ENCODE measurements at regions not wholly inside any gene's neighbourhood (a gene's known extent, or its start where the extent isn't known, plus 50 kb on each side); places are given as distances from the start of the nearest gene placed in this dataset. TPM values are rescaled to one million over a fixed set of nuclear protein-coding genes. Genes with fewer than 3 reads are reported as not detected.

DNA sequence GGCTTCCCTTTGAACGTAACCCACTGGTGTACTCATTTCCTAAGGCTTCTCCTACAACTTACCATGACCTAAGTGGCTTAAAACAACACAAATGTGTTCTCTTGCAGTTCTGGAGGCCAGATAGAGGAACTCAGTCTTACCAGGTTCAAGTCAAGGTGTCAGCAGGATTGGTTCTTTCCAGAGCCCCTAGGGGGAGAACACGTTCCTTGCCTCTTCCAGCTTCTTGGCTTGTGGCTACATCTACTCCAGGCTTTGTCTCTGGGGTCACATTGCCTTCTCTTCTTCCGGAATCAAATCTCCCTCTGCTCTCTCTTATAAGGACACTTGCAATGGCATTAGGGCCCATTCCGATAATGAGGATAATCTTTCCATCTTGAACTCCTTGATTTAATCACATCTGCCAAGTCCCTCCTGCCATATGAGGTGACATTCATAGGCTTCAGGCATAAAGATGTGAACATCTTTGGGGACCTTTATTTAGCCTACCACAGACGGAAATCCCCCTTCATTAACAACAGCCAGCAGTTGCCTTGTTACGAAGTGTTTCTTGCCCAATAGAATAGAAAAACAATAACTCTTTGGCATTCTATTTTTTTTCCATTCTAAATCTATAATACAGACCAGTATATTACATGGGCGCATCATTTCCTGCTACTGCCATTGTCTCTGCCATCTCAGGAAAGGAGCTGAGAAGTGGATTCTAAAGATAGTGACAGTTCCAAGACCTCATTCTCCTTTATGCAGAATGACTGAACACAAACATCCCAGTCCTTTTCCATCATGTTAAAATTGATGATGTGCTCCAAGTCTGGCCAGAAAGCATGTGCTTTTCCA, 362.0 kb downstream of the ZNF521 start:
- DNase-seq, result no peak

DNA sequence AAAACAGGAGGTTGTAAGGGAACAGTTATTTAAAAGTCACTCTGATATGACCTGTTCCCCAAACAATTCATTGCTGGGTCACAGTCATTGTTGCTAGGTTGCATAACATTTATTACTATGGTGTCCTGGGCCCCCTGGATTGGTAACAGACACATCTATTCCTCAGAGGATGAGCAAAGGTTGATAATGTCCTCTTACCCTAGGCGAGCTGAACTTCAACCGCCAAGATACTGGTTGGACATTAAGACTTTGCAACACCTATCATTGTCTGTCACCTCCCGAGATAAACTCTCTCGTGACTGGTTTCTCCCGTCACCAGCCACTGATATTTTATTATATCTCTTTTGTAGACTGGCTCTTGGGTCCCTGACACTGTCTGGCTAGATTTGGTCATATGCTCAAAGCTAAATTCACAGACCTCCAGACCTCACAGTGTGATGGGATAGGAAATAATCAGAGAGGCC, 361.3 kb downstream of the ZNF521 start:
- no peak for DNase-seq

DNA sequence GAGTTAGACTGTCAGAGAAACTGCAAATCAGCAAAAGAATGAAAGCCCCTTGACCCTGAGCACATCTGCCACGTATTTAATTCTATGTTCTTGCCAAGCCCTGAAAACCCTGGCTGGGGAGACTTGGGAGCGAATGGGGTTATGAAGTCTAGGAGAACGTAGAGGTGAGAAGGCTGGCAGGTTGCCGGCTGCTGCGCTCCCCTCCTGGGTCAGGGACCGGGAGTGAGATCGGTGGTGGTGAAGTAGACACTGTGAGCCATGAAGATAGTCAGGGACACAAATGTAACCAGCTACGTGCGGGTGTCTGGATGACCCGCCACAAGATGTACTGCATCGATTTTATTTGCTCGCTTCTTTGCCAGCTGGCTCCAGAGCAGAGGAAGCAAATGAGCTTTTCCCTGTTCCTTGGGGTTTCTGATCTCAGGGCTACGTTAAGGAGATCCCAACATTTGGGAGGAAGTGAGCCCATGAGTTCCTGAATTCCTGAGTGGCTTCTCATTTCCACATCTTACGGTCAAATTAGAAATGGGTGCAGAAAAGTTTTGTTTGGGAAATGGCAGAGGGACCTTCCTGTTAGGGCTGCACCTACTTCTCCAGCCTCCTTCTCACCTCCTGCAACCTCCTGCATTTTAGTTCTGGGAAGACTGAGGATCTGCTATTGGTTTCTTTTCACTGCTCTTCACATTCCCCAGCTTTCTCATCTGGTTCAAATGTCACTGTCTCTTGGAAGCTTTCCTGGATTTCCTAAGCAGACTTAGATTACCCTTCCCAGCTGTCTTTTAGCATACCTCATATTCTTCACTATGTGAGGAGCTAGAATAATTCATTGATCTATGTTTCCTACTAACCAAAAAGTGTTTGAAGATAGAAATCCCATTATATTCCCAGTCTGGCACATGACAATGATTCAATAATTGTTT, 360.6 kb downstream of the ZNF521 start:
- DNase-seq, result peak; percentile 31

DNA sequence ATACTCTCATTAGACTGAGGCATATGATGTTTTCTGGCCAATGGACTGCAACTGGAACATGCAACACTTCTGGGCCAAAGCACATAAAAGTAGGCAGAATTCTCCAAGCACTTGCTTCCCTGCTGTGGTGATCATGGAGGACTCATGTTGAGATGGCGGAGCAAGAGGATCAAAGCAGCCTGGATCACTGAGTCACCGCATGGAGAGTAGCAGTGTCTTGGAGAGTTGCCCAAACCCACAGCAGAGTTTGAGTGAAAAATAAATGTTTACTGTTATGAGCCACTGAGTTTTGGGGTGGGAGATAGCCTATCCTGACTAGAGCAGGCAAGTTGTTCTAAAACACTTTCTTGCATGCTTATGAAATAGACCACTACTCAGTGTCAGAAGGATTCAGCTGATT, 359.5 kb downstream of the ZNF521 start:
- no peak for DNase-seq

- no peak for DNase-seq
Observed at GRCh38 chr18:24993628-24994027, 358.3 kb downstream of the ZNF521 start.

DNA sequence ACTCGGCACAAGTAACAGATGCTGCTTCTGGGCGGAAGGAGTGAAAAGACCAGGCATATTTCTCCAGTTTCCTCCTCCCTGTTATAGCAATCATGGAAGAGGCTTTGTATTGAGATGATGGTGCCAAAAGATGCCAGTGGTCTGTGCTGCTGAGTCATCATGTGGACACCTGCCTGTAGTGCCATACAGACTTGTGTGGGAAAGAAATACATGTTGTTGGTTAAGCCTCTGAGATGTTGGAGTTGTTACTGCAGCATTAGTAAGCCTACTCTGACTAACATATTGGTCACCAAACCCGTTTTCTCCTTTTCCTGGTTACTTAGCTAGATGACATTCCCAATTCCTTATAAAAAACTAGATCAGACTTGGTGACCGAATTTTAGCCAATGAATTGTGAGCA, 356.9 kb downstream of the ZNF521 start:
- no peak for DNase-seq

- no peak for DNase-seq
Observed at GRCh38 chr18:24995755-24996154, 356.2 kb downstream of the ZNF521 start.

DNA sequence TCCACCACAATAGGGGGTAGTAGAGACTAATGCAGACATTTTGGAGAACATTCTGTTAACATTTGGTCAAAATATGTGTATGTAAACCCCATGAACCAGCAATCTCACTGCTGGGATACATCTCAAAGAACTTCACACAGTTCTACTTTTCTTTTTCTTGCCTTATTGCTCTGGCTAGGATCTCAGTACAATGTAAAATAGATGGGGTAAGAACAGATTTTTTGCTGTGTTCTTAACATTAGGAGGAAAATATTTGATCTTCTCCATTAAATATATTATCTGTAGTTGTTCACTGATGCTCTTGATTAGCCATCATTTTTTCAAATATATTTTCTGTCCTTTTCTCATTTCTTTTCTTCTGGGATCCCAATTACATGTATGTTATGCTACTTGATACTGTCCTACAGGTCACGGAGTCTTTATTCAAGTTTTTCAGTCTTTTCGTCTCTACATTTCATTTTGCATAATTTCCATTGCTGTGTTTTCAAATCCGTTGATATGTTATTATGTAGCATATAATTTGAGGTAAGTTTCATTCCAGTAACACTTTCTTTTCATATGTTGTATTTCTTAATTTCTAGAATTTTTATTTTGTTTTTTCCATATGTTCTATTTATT, 352.2 kb downstream of the ZNF521 start:
- DNase-seq, result no peak

DNA sequence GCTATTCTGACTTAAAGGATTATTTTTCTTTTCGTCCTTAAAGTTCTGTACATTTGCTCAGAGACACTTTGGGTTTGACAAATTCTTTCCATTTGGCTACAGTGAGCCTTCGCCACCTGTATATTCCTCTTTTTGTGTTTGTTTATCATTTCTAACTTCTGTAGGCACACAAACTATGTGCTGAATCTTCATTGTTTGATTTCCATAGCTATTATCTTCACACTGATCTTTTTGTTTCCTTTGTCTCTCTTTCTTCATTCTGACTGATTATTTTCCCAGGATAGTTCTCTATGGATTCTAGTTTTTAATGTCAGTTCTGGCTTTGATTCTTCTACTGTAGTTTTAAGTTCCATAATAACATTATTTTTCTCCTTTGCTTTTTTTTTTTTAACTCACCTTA, 350.2 kb downstream of the ZNF521 start:
- no peak for DNase-seq

DNA sequence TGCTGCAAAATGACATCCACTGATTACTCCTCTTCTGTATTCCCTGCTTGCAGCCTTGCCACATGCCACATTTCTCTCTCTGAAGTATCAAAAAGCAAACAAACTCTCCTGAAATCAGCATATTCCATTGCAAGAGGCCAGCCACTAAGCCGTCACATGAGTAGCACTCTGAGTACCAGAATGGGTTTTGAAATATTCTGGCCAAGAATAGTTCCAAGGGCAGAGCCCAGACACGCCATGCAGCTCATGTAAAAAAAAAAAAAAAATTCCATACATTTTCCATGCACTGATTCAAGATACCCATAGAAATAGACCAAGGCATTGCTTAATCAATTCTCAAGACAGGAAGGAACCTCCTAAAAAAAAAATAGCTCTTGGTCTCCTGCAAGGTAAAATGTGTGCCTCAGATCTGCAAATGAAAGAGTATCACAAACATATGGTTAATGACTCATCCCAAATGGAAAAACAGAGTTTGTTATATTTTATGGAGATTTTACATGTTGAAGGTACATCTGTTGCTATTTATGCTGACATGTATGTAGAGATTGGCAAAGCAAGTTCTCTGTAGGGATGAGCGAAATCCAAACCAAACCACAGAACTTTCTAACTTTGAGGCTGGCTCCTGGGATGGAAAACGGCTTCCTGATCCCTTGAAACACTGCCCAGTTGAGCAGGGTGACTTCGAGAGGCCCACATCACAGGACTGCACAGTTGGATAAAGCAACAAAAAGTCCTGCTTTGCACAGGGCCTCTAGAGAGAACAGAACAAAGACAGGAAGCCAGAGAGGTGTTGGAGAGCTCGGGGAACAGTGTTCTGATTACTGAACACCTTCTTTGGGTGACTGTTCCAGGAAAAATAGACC, 346.2 kb downstream of the ZNF521 start:
- DNase-seq, result peak; percentile 74

- no peak for DNase-seq
Observed at GRCh38 chr18:25010623-25011374, 341.2 kb downstream of the ZNF521 start.

Small RNA genes lying in the stretch of these regions (small RNA-seq; reads per million reads assigned to genes)
- gene PPIAP57 (ENCODE audit: low replicate concordance), result not detected
